Neuronal stem cell (in vitro differentiated cells): ENCODE measurements at regions not wholly inside any gene's neighbourhood (a gene's known extent, or its start where the extent isn't known, plus 50 kb on each side); places are given as distances from the start of the nearest gene placed in this dataset.

Experiments used
- DNase-seq: peaks from one replicate; pipeline ENCODE4 v3.0.0-alpha.2; 2013; ENCODE audit warnings: low spot score
- H2AFZ ChIP-seq: one replicate; pipeline ENCODE4 v1.6.1; 2013; ENCODE audit warnings: mild to moderate bottlenecking, low read length, inconsistent platforms
- H2AK5ac ChIP-seq: 2 replicates; pipeline ENCODE4 v1.6.1; 2013; ENCODE audit warnings: low read depth, mild to moderate bottlenecking, inconsistent platforms, low read length, moderate library complexity, mixed read lengths
- H2BK120ac ChIP-seq: 2 replicates; pipeline ENCODE4 v1.6.1; 2013; ENCODE audit warnings: low read depth, mild to moderate bottlenecking, inconsistent platforms, low read length, moderate library complexity, mixed read lengths
- H2BK12ac ChIP-seq: one replicate; pipeline ENCODE4 v1.6.1; 2013; ENCODE audit warnings: low read length, inconsistent platforms
- H2BK15ac ChIP-seq: 2 replicates; pipeline ENCODE4 v1.6.1; 2013; ENCODE audit warnings: mild to moderate bottlenecking, low read length, inconsistent platforms, mixed read lengths
- H2BK5ac ChIP-seq: one replicate; pipeline ENCODE4 v1.6.1; 2013; ENCODE audit warnings: inconsistent platforms, mild to moderate bottlenecking, low read length, moderate library complexity
- H3K14ac ChIP-seq: one replicate; pipeline ENCODE4 v1.6.1; 2013; ENCODE audit warnings: low read length, inconsistent platforms
- H3K18ac ChIP-seq: 2 replicates; pipeline ENCODE4 v1.6.1; 2013; ENCODE audit warnings: low read length, inconsistent platforms
- H3K23ac ChIP-seq: 2 replicates; pipeline ENCODE4 v1.6.1; 2013; ENCODE audit warnings: low read depth, mild to moderate bottlenecking, mixed read lengths, low read length, inconsistent platforms; ENCODE audit not compliant: poor library complexity
- H3K27ac ChIP-seq: replicated peaks from 3 replicates; pipeline ENCODE4 v1.5.1; 2013; ENCODE audit warnings: low read length, inconsistent platforms
- H3K27me3 ChIP-seq, 3 experiments: 2 replicates each; pipeline ENCODE4 v1.6.1; 2013; ENCODE audit warnings: low read length in 3 of 3, mild to moderate bottlenecking in 2 of 3, inconsistent platforms in 1 of 3, low read depth in 1 of 3, mixed read lengths in 1 of 3, moderate library complexity in 1 of 3; ENCODE audit not compliant: control insufficient read depth in 3 of 3, insufficient read depth in 3 of 3
- H3K36me3 ChIP-seq, 2 donors: replicated peaks in 1 of 2; 2 replicates each; pipeline ENCODE4 v1.6.1; 2013; ENCODE audit warnings: low read length in 2 of 2; ENCODE audit not compliant: control insufficient read depth in 2 of 2, insufficient read depth in 2 of 2
- H3K4ac ChIP-seq: 2 replicates; pipeline ENCODE4 v1.6.1; 2013; ENCODE audit warnings: inconsistent platforms, mild to moderate bottlenecking, low read length, moderate library complexity
- H3K4me1 ChIP-seq, 2 donors: 1 replicate in 1 of 2; 2 replicates in 1 of 2; pipeline ENCODE4 v1.6.1; 2013; ENCODE audit warnings: low read length in 2 of 2, low read depth in 1 of 2; ENCODE audit not compliant: control insufficient read depth in 2 of 2, insufficient read depth in 1 of 2
- H3K4me2 ChIP-seq: one replicate; pipeline ENCODE4 v1.6.1; 2013; ENCODE audit warnings: mild to moderate bottlenecking, low read length, inconsistent platforms; ENCODE audit not compliant: insufficient read depth, poor library complexity, severe bottlenecking
- H3K4me3 ChIP-seq, 2 donors: 2 replicates each; pipeline ENCODE4 v1.5.1; 2013; ENCODE audit warnings: low read length in 2 of 2, mild to moderate bottlenecking in 2 of 2, inconsistent platforms in 1 of 2, moderate library complexity in 1 of 2
- H3K79me1 ChIP-seq: one replicate; pipeline ENCODE4 v1.6.1; 2013; ENCODE audit warnings: low read depth, mild to moderate bottlenecking, inconsistent platforms, low read length, moderate library complexity
- H3K9ac ChIP-seq: one replicate; pipeline ENCODE4 v1.6.1; 2013; ENCODE audit warnings: mild to moderate bottlenecking, low read depth, low read length, inconsistent platforms; ENCODE audit not compliant: poor library complexity
- H3K9me3 ChIP-seq, 2 donors: replicated peaks in 1 of 2; 2 replicates each; pipeline versions ENCODE3 to v1.6.1; 2013; ENCODE audit warnings: low read length in 2 of 2, mild to moderate bottlenecking in 2 of 2, inconsistent platforms in 1 of 2, low read depth in 1 of 2, mixed read lengths in 1 of 2, moderate library complexity in 1 of 2; ENCODE audit not compliant: control insufficient read depth in 2 of 2, insufficient read depth in 1 of 2
- H4K8ac ChIP-seq: one replicate; pipeline ENCODE4 v1.6.1; 2013; ENCODE audit warnings: low read depth, mild to moderate bottlenecking, inconsistent platforms, low read length, moderate library complexity
- H4K91ac ChIP-seq: one replicate; pipeline ENCODE4 v1.6.1; 2013; ENCODE audit warnings: low read length, low read depth, mild to moderate bottlenecking, inconsistent platforms; ENCODE audit not compliant: poor library complexity
- WGBS, 2 donors: extraction: QIAGEN DNeasy Blood & Tissue Kit; methylation state at CpG; one replicate each; pipeline ENCODE4 v1.1.7; 2013; ENCODE audit warnings: missing lambda C conversion rate in 2 of 2, mixed read lengths in 1 of 2; ENCODE audit not compliant: insufficient read length in 2 of 2, insufficient replicate concordance in 1 of 2; ENCODE audit errors: extremely low coverage in 2 of 2; 5-methylcytosine and 5-hydroxymethylcytosine counted together

DNA sequence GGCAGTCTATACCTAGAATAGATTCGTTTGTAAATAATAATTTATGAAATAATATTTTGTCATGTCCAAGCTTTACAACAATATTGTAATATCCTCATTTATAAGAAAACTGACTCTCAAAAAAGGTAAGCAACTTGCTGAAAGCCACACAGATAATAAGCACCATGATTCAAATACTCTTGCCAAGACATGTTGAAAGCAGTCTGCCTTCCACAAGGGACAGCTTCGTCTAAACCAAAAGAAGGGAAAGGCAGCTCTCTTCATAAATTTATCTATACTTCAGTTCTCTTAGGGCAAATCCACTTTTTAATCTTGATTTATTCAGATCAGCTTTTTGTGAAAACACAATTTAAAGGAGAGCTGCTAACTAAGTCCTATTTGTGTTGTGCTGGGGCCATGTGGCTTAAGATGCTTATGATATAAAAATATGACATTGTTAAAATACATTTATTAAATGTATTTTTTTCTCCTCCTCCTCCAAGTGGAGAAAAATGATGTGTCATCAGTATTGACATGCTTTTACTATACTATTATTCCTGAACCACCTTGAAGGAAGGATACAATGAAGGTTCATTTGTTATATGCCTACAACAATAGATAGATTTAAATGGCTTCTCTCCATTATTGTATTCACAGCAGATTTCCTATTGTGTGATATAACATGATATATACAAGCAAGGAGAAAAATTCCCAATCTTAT, 737.0 kb downstream of the HDGFL1 start:
- no peak overlapping the region for H3K9ac ChIP-seq
- H3K4me3 ChIP-seq: no peak overlapping the region
- H3K18ac ChIP-seq: no peak overlapping the region
- no peak overlapping the region for H3K23ac ChIP-seq
- H4K8ac ChIP-seq: no peak overlapping the region
- no peaks in the 10 kb centered on the region for H3K27me3 ChIP-seq
- H2AK5ac ChIP-seq: no peak overlapping the region
- no peak for DNase-seq
- no peak overlapping the region for H3K4me2 ChIP-seq
- no CpG with 5 or more reads among the region's 2 CpGs for WGBS, 2 donors
- no peak overlapping the region for H2BK120ac ChIP-seq
- H3K4me1 ChIP-seq: no peaks in the 10 kb centered on the region
- no peaks in the 10 kb centered on the region for H3K79me1 ChIP-seq
- no peak overlapping the region for H4K91ac ChIP-seq
- no peak overlapping the region for H3K27ac ChIP-seq
- no peak overlapping the region for H2BK12ac ChIP-seq
- H2AFZ ChIP-seq: no peak overlapping the region
- H3K14ac ChIP-seq: no peak overlapping the region
- H3K36me3 ChIP-seq: no peaks in the 10 kb centered on the region
- peaks cover 0 to under 1% of the 10 kb centered on the region in 2 donors for H3K9me3 ChIP-seq
- no peak overlapping the region for H3K4ac ChIP-seq
- H2BK5ac ChIP-seq: no peak overlapping the region
- no peak overlapping the region for H2BK15ac ChIP-seq

DNA sequence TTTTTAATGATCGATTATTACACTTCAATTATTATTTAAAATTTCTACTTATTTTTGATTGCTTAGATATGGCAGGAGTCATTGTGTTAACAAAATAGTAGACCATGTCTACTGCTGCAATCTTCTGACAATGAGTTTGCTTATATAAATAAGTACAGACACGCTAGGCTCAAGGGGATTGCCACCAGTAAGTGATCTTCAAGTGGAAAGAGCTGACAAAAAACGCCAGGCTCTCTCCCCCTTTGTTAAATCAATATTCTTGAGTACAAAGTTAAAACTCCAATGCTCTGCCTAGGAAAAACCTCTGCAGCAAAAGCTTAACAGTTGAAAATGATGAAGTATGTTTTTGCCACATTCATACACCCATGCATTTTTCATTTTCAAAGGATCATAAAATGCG, 738.1 kb downstream of the HDGFL1 start:
- Histone ChIP-seq H3K36me3 (no peaks in the 10 kb centered on the region), H2BK15ac (no peak overlapping the region), H3K23ac (no peak overlapping the region), H2BK5ac (no peak overlapping the region), H2AK5ac (no peak overlapping the region), H2AFZ (no peak overlapping the region), H3K18ac (no peak overlapping the region), H3K4me2 (no peak overlapping the region), H3K9me3 (no peaks in the 10 kb centered on the region), H3K9ac (no peak overlapping the region), H3K79me1 (no peaks in the 10 kb centered on the region), H4K91ac (no peak overlapping the region), H2BK120ac (no peak overlapping the region), H3K4ac (no peak overlapping the region), H3K27ac (no peak overlapping the region), H3K4me1 (no peaks in the 10 kb centered on the region), H4K8ac (no peak overlapping the region), H2BK12ac (no peak overlapping the region), H3K14ac (no peak overlapping the region), H3K4me3 (no peak overlapping the region), H3K27me3 (no peaks in the 10 kb centered on the region)
- WGBS, 2 donors: no CpG with 5 or more reads among the region's 4 CpGs
- DNase-seq: no peak

DNA sequence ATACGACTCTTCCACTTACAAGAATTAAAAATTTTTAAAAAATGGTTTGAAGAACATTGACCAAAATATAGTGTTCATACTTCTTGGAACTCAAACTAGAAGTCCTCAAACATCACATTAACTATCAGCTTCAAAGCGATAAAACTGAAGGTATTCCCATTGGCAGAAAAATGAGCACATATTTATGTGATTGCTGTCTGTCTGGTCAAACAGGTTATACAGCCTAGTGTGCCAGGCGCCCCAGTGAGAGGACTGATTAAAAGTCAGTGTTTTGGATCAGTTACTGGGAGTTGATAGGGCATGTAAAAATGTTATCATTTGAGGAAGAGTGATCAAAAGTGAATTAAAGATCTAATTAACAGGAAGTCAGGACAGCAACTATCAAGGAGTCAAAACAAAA, 738.8 kb downstream of the HDGFL1 start:
- no peak for DNase-seq
- H2BK15ac ChIP-seq: no peak overlapping the region
- no peak overlapping the region for H3K4me3 ChIP-seq
- H4K8ac ChIP-seq: no peak overlapping the region
- no peak overlapping the region for H3K4ac ChIP-seq
- H3K4me2 ChIP-seq: no peak overlapping the region
- H2AK5ac ChIP-seq: no peak overlapping the region
- WGBS, 2 donors: no CpG with 5 or more reads among the region's 3 CpGs
- no peak overlapping the region for H2BK5ac ChIP-seq
- no peak overlapping the region for H4K91ac ChIP-seq
- no peak overlapping the region for H3K14ac ChIP-seq
- no peak overlapping the region for H2AFZ ChIP-seq
- H3K18ac ChIP-seq: no peak overlapping the region
- no peak overlapping the region for H3K27ac ChIP-seq
- H3K27me3 ChIP-seq: no peaks in the 10 kb centered on the region
- no peaks in the 10 kb centered on the region for H3K9me3 ChIP-seq
- H2BK120ac ChIP-seq: no peak overlapping the region
- H3K9ac ChIP-seq: no peak overlapping the region
- H3K4me1 ChIP-seq: no peaks in the 10 kb centered on the region
- H3K23ac ChIP-seq: no peak overlapping the region
- H2BK12ac ChIP-seq: no peak overlapping the region
- H3K36me3 ChIP-seq: no peaks in the 10 kb centered on the region
- no peaks in the 10 kb centered on the region for H3K79me1 ChIP-seq

GRCh38 chr6:23311211-23311610, 741.8 kb downstream of the HDGFL1 start:
- no peak overlapping the region for H2BK120ac ChIP-seq
- H3K4me2 ChIP-seq: no peak overlapping the region
- no peaks in the 10 kb centered on the region for H3K79me1 ChIP-seq
- no peak overlapping the region for H3K9ac ChIP-seq
- H2AFZ ChIP-seq: no peak overlapping the region
- H2BK5ac ChIP-seq: no peak overlapping the region
- no peak overlapping the region for H4K91ac ChIP-seq
- no peak overlapping the region for H4K8ac ChIP-seq
- no peak overlapping the region for H2AK5ac ChIP-seq
- H3K36me3 ChIP-seq: no peaks in the 10 kb centered on the region
- no peak overlapping the region for H3K4me3 ChIP-seq
- no peaks in the 10 kb centered on the region for H3K27me3 ChIP-seq
- H3K27ac ChIP-seq: no peak overlapping the region
- no peak overlapping the region for H3K18ac ChIP-seq
- H2BK15ac ChIP-seq: no peak overlapping the region
- no peak overlapping the region for H3K23ac ChIP-seq
- no peak overlapping the region for H3K4ac ChIP-seq
- no peaks in the 10 kb centered on the region for H3K9me3 ChIP-seq
- no peak for DNase-seq
- no peak overlapping the region for H3K14ac ChIP-seq
- no peak overlapping the region for H2BK12ac ChIP-seq
- WGBS, 2 donors: no CpG with 5 or more reads among the region's 2 CpGs
- no peaks in the 10 kb centered on the region for H3K4me1 ChIP-seq
